H1 (cell line): ENCODE measurements at regions not wholly inside any gene's neighbourhood (a gene's known extent, or its start where the extent isn't known, plus 50 kb on each side); places are given as distances from the start of the nearest gene placed in this dataset.

ENCODE experiments used
- ASH2L ChIP-seq: fragments of 200-600, 300-600 bp; sonication (generic); IDR thresholded peaks from one replicate; pipeline ENCODE4 v1.7.1; 2017; ENCODE audit warnings: low read length
- BRCA1 ChIP-seq: IDR thresholded peaks from 2 replicates; pipeline ENCODE4 v1.6.1; 2012; ENCODE audit warnings: low read depth, low read length, improper control_type of control experiment
- CTCF ChIP-seq, 3 experiments: IDR thresholded peaks; 1 replicate in 2 of 3; 2 replicates in 1 of 3; pipeline versions ENCODE4 v1.5.1 to v1.6.1; 2011; ENCODE audit warnings: low read length in 3 of 3, mild to moderate bottlenecking in 3 of 3, inconsistent platforms in 2 of 3, low read depth in 1 of 3, moderate library complexity in 1 of 3; ENCODE audit not compliant: insufficient read depth in 1 of 3; ENCODE audit errors: control extremely low read depth in 1 of 3
- EZH2 ChIP-seq: fragments of 200-600 bp; sonication (generic); IDR thresholded peaks from 2 replicates; pipeline ENCODE4 v1.7.1; 2012; ENCODE audit warnings: low read depth, mild to moderate bottlenecking, moderate library complexity, low read length, inconsistent platforms; ENCODE audit not compliant: severe bottlenecking
- JUND ChIP-seq: IDR thresholded peaks from 2 replicates; pipeline ENCODE4 v1.6.1; 2011; ENCODE audit warnings: mild to moderate bottlenecking, improper control_type of control experiment, low read length
- MAX ChIP-seq: IDR thresholded peaks from 2 replicates; pipeline ENCODE4 v1.6.1; 2012; ENCODE audit warnings: inconsistent platforms
- PHF8 ChIP-seq: fragments of 200-600 bp; sonication (generic); conservative IDR thresholded peaks from 2 replicates; pipeline ENCODE4 v1.7.1; 2012; ENCODE audit warnings: low read depth, mild to moderate bottlenecking, inconsistent platforms, low read length, moderate library complexity
- POLR2A ChIP-seq, 2 experiments: IDR thresholded peaks; 1 replicate in 1 of 2; 2 replicates in 1 of 2; pipeline ENCODE4 v1.6.1; 2011; ENCODE audit warnings: low read depth in 2 of 2, low read length in 2 of 2, mild to moderate bottlenecking in 2 of 2; ENCODE audit errors: control extremely low read depth in 1 of 2
- RAD21 ChIP-seq, 2 experiments: IDR thresholded peaks in 1 of 2; conservative IDR thresholded peaks in 1 of 2; 2 replicates each; pipeline ENCODE4 v1.6.1; 2011; ENCODE audit warnings: low read depth in 2 of 2, low read length in 2 of 2, improper control_type of control experiment in 1 of 2, inconsistent platforms in 1 of 2, mild to moderate bottlenecking in 1 of 2, moderate library complexity in 1 of 2
- RXRA ChIP-seq: IDR thresholded peaks from 2 replicates; pipeline ENCODE4 v1.6.1; 2011; ENCODE audit warnings: low read depth, mild to moderate bottlenecking, low read length, moderate library complexity; ENCODE audit not compliant: insufficient read depth
- SP2 ChIP-seq: IDR thresholded peaks from 2 replicates; pipeline ENCODE4 v1.6.1; 2012; ENCODE audit warnings: mild to moderate bottlenecking, low read length, inconsistent platforms
- TEAD4 ChIP-seq: IDR thresholded peaks from 2 replicates; pipeline ENCODE4 v1.6.1; 2012; ENCODE audit warnings: low read depth, low read length, inconsistent platforms, mixed read lengths
- TF ChIP-seq, protein P1 (sequence below): IDR thresholded peaks from 2 replicates; pipeline ENCODE4 v1.6.1; 2011; ENCODE audit warnings: low read length, improper control_type of control experiment

- TF ChIP-seq CTCF (IDR thresholded peaks at IDR 0.05; ENCODE audit: control extremely low read depth in 1 of 3, insufficient read depth in 1 of 3, low read depth in 1 of 3, low read length in 3 of 3) = no peak
- no peak for TF ChIP-seq BRCA1
- no peak for TF ChIP-seq RXRA
- no peak for TF ChIP-seq POLR2A (IDR thresholded peaks at IDR 0.05; ENCODE audit: control extremely low read depth in 1 of 2, low read depth in 2 of 2, low read length in 2 of 2)
- TF ChIP-seq EZH2 = no peak
- TF ChIP-seq, protein P1, sequence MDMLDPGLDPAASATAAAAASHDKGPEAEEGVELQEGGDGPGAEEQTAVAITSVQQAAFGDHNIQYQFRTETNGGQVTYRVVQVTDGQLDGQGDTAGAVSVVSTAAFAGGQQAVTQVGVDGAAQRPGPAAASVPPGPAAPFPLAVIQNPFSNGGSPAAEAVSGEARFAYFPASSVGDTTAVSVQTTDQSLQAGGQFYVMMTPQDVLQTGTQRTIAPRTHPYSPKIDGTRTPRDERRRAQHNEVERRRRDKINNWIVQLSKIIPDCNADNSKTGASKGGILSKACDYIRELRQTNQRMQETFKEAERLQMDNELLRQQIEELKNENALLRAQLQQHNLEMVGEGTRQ = no peak
- no peak for TF ChIP-seq PHF8
- no peak for TF ChIP-seq MAX
- no peak for TF ChIP-seq RAD21 (IDR thresholded peaks at IDR 0.05 in 1 of 2, conservative IDR thresholded peaks at IDR 0.05 in 1 of 2; ENCODE audit: low read depth in 2 of 2, low read length in 2 of 2)
- no peak for TF ChIP-seq JUND
- TF ChIP-seq SP2 = no peak
- no peak for TF ChIP-seq ASH2L
- no peak for TF ChIP-seq TEAD4
Observed at GRCh38 chr3:69438476-69438875, 52.6 kb upstream of the FRMD4B start.
